ENCODE measurements at regions not wholly inside any gene's neighbourhood (a gene's known extent, or its start where the extent isn't known, plus 50 kb on each side); places are given as distances from the start of the nearest gene placed in this dataset.

DNA sequence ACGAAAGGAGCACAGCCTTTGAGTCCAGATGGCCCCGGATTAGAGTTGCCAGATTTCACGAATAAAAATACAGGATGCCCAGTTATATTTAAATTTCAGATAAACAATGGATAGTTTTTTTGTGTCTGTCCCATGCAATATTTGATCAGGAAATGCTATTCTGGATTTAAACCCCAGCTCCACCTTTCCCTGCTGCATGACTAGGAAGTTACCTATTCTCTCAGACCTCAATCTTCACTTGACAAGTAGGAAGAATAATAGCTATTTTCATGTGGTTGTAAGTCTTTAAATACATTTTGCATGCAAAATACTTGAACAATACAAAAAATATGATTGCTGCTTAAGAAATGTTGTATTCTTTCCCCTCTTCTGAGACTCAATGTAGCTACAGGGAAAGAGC is 125.3 kb upstream of the P2RY1 start:
- Histone ChIP-seq H3K27ac (ENCODE audit: low read depth in 1 of 2, low read length in 1 of 2) (no peak overlapping the region), H3K4me1 (ENCODE audit: control insufficient read depth in 5 of 5, insufficient read depth in 5 of 5, low read length in 5 of 5) (no peaks in the 10 kb centered on the region), H3K9ac (ENCODE audit: insufficient read depth in 1 of 2, low read length in 2 of 2) (no peak overlapping the region), H3K36me3 (ENCODE audit: control insufficient read depth in 4 of 4, insufficient read depth in 4 of 4, low read length in 4 of 4) (no peaks in the 10 kb centered on the region), H3K4me3 (no peak overlapping the region), H3K9me3 (ENCODE audit: control insufficient read depth in 4 of 4, insufficient read depth in 3 of 4, low read length in 3 of 4) (no peaks in the 10 kb centered on the region), H3K27me3 (ENCODE audit: control insufficient read depth in 3 of 3, insufficient read depth in 3 of 3, low read length in 2 of 3) (no peaks in the 10 kb centered on the region)
- no peak for ATAC-seq (ENCODE audit: insufficient read depth, low FRiP score)
- DNase-seq = no peak
- TF ChIP-seq CTCF (IDR thresholded peaks at IDR 0.05; ENCODE audit: control extremely low read depth, extremely low read depth) = no peak
- WGBS, 2 donors = 87 to 91% methylated on average over 3 of the region's 3 CpGs

DNA sequence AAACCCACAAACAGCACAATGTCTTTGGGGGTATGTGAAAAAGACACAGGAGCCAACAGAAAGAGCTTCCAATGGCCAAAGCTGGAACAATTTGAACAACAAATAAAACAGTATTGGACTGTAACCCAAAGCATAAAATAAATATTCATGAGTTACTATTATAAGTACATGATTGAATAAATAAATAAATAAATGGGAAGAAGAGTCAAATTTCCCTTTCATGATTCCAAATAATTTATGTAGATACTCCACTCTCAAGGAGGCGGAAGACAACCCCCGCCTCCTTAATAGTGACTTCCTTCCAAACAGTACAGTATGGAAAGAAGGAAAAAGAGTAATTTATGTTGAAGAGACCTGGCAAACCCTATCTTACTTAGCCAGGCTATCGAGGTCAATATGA is 124.4 kb upstream of the P2RY1 start:
- H3K4me3 ChIP-seq = no peak overlapping the region
- WGBS, 2 donors = 85 to 88% methylated on average over 3 of the region's 3 CpGs
- H3K9me3 ChIP-seq (ENCODE audit: control insufficient read depth in 4 of 4, insufficient read depth in 3 of 4, low read length in 3 of 4) = no peaks in the 10 kb centered on the region
- H3K9ac ChIP-seq (ENCODE audit: insufficient read depth in 1 of 2, low read length in 2 of 2) = no peak overlapping the region
- no peak for ATAC-seq (ENCODE audit: insufficient read depth, low FRiP score)
- TF ChIP-seq CTCF (IDR thresholded peaks at IDR 0.05; ENCODE audit: control extremely low read depth, extremely low read depth) = no peak
- H3K27ac ChIP-seq (ENCODE audit: low read depth in 1 of 2, low read length in 1 of 2) = no peak overlapping the region
- DNase-seq = no peak
- H3K36me3 ChIP-seq (ENCODE audit: control insufficient read depth in 4 of 4, insufficient read depth in 4 of 4, low read length in 4 of 4) = no peaks in the 10 kb centered on the region
- no peaks in the 10 kb centered on the region for H3K4me1 ChIP-seq (ENCODE audit: control insufficient read depth in 5 of 5, insufficient read depth in 5 of 5, low read length in 5 of 5)
- no peaks in the 10 kb centered on the region for H3K27me3 ChIP-seq (ENCODE audit: control insufficient read depth in 3 of 3, insufficient read depth in 3 of 3, low read length in 2 of 3)

DNA sequence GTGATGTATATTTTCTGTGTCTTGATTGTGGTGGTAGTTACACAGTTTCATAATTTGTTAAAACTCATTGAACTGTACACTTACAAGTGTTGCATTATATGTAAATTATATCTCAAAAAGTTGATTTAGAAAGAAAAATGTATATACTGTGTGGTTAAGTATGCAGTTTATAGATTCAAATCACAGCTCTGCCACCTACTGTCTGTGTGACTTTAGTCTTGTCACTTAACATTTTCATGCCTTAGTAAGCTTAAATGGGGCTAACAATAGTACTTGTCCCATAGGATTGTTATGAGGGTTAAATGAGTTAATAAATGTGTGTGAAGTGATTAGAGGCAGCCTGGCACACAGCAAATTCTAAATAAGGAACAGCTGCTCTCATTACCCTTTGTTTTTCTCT is 120.9 kb upstream of the P2RY1 start:
- no peaks in the 10 kb centered on the region for H3K9me3 ChIP-seq (ENCODE audit: control insufficient read depth in 4 of 4, insufficient read depth in 3 of 4, low read length in 3 of 4)
- no peaks in the 10 kb centered on the region for H3K36me3 ChIP-seq (ENCODE audit: control insufficient read depth in 4 of 4, insufficient read depth in 4 of 4, low read length in 4 of 4)
- no peaks in the 10 kb centered on the region for H3K27me3 ChIP-seq (ENCODE audit: control insufficient read depth in 3 of 3, insufficient read depth in 3 of 3, low read length in 2 of 3)
- no peaks in the 10 kb centered on the region for H3K4me1 ChIP-seq (ENCODE audit: control insufficient read depth in 5 of 5, insufficient read depth in 5 of 5, low read length in 5 of 5)
- H3K27ac ChIP-seq (ENCODE audit: low read depth in 1 of 2, low read length in 1 of 2) = no peak overlapping the region
- no peak overlapping the region for H3K9ac ChIP-seq (ENCODE audit: insufficient read depth in 1 of 2, low read length in 2 of 2)
- no peak overlapping the region for H3K4me3 ChIP-seq
- TF ChIP-seq CTCF (IDR thresholded peaks at IDR 0.05; ENCODE audit: control extremely low read depth, extremely low read depth) = no peak
- DNase-seq = peak in 1 of 3 donors; percentile 10
- ATAC-seq (ENCODE audit: insufficient read depth, low FRiP score) = no peak

DNA sequence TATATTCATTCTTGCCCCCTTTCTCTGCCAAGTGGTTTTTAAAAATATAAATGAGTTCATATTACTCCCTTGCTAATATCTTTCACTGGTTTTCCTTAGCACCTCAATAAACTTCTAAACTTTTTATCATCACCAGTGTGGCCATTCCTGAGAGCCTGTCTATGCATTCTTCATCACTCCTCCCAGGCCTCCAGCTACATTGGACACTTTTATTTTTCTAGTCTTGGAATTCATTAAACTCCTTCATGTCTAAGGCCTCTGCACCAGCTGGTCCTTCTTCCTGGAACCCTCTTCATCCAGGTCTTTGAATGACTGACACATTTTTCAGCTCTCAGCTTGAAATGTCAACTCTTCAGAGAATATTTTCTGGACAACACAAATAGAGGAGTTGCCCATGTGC is 120.4 kb upstream of the P2RY1 start:
- H3K36me3 ChIP-seq (ENCODE audit: control insufficient read depth in 4 of 4, insufficient read depth in 4 of 4, low read length in 4 of 4) = no peaks in the 10 kb centered on the region
- no peaks in the 10 kb centered on the region for H3K27me3 ChIP-seq (ENCODE audit: control insufficient read depth in 3 of 3, insufficient read depth in 3 of 3, low read length in 2 of 3)
- H3K4me3 ChIP-seq = no peak overlapping the region
- H3K9me3 ChIP-seq (ENCODE audit: control insufficient read depth in 4 of 4, insufficient read depth in 3 of 4, low read length in 3 of 4) = no peaks in the 10 kb centered on the region
- H3K9ac ChIP-seq (ENCODE audit: insufficient read depth in 1 of 2, low read length in 2 of 2) = no peak overlapping the region
- H3K4me1 ChIP-seq (ENCODE audit: control insufficient read depth in 5 of 5, insufficient read depth in 5 of 5, low read length in 5 of 5) = no peaks in the 10 kb centered on the region
- no peak overlapping the region for H3K27ac ChIP-seq (ENCODE audit: low read depth in 1 of 2, low read length in 1 of 2)
- DNase-seq (no peak), ATAC-seq (ENCODE audit: insufficient read depth, low FRiP score) (no peak)
- no peak for TF ChIP-seq CTCF (IDR thresholded peaks at IDR 0.05; ENCODE audit: control extremely low read depth, extremely low read depth)

All from lung (tissue), 11 donors.